HG03432 (cell line): ENCODE measurements at regions not wholly inside any gene's neighbourhood (a gene's known extent, or its start where the extent isn't known, plus 50 kb on each side); places are given as distances from the start of the nearest gene placed in this dataset.

ENCODE experiments used
- ATAC-seq: cut with Tn5 transposase; IDR thresholded peaks from one replicate; pipeline ENCODE4 v1.9.1; 2021; ENCODE audit warnings: mild to moderate bottlenecking, moderate library complexity; ENCODE audit not compliant: unreplicated experiment

- ATAC-seq: no peak
These were observed 127.5 kb downstream of the RFC3 start for GRCh38 chr13:33945477-33945876.

DNA sequence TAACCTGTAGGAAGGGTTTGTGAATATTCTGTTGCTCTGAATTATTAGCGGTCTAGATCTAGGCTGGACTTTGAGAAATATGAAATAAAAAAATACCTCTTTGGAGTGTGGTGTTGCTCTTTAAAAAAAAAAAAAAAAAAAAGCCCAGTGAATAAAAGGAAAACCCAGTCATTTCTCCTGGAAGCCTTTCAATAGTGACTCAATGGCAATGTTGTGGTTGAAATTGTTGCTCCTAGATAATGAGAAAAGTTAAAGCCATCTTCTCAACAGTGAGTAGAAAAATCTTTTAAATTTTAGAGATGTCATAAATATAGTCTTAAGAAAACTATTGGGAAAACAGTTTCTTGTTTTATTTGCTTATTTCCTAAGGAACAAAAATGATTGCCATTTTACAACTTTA is 135.3 kb downstream of the RFC3 start:
- no peak for ATAC-seq

DNA sequence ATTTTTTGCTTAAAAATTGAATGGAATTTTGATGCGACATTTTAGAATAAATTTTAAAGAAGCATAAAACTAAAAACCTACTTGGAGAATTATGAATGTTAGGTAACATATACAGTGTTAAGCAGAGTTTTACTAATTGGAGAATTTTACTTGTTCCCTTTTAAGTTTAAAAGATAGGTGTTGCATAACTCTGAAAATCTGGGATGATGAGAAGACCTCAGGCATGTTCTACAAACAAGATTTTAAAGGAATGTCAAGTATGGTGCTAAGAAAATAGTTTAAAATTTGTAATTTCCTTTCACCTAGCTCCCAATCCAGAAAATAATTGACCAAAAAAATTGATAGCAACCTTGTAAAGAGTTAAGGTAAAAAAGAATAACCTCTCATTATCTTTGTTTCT is 135.8 kb downstream of the RFC3 start:
- ATAC-seq: no peak

- no peak for ATAC-seq
These were observed 138.4 kb downstream of the RFC3 start for GRCh38 chr13:33956346-33956745.

DNA sequence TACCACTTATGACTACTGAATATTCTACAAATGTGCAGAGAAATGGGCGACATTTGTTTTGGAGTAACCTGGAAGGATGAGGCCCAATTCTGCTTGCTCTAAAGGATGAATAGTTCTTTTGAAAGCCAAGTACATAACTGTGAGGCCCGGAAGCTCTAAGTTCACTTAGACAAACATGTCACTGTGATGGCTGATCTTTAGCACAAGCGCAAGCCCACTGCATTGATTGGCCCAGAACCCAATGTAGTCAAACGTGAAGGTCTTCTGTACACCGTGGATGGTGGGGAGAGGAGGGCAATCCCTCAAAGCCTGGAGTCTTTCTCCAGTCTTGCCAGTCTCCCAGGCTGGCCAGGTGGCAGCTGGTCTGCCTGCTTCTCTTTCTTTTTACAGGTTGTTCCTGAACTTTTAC is 139.6 kb downstream of the RFC3 start:
- ATAC-seq: no peak

GRCh38 chr13:33958964-33959363 is 141.0 kb downstream of the RFC3 start:
- peak; percentile 61 for ATAC-seq

DNA sequence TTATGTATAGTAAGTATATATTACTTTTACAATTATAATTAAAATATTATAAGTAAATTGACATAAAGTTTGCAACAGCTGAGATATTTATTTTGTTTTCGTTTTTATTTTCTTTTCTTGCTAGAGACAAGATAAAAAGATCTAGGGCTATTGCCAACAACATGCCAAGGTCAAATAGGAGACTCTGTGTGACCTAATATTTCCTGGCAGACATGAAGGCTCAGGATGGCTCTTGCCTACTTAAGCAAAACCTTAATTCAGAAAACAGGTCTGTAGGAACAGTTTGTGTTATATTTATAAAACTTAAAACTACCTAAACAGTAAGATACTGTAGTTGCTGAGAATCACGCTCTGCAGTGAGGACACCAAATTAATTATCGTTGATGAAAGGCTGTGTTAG is 145.2 kb downstream of the RFC3 start:
- ATAC-seq: no peak

- ATAC-seq: no peak
These were observed 145.9 kb downstream of the RFC3 start for GRCh38 chr13:33963895-33964294.

- ATAC-seq: no peak
These were observed 150.9 kb downstream of the RFC3 start for GRCh38 chr13:33968520-33969507.

- ATAC-seq: no peak
These were observed 153.0 kb downstream of the RFC3 start for GRCh38 chr13:33970746-33971561.

DNA sequence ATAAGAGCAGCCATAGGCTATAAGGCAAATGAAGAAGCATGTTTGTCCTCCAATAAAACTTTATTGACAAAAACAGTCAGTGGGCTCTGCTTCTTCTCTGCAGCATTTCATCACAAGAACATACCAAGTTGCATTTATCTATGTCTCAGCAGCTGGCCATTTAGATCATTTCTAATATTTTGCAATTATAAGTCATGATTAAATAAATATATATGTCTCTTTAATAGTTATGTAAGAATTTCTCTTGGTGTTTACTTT is 153.5 kb downstream of the RFC3 start:
- no peak for ATAC-seq

DNA sequence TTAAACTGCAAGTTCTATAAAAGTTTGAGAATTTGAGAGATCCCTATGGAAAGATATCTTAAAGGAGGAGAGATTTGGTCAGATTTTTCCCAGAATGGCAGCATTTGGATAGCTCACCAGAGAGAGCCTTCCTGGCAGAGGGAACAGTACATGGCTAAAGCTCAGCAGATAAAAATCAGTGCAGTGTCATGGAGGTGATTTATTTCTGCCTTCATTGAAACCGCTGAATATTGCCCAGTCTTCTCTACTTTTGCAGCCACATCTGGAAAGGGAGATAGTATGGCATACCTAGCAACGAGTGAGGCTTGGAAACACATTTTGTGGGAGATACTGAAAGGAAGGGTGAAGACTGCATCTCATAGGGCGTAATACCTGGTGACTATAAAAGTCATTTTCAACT is 155.2 kb downstream of the RFC3 start:
- no peak for ATAC-seq

GRCh38 chr13:33976965-33977364 is 159.0 kb downstream of the RFC3 start:
- ATAC-seq: no peak

- ATAC-seq: no peak
These were observed 160.7 kb downstream of the RFC3 start for GRCh38 chr13:33978653-33979052.

DNA sequence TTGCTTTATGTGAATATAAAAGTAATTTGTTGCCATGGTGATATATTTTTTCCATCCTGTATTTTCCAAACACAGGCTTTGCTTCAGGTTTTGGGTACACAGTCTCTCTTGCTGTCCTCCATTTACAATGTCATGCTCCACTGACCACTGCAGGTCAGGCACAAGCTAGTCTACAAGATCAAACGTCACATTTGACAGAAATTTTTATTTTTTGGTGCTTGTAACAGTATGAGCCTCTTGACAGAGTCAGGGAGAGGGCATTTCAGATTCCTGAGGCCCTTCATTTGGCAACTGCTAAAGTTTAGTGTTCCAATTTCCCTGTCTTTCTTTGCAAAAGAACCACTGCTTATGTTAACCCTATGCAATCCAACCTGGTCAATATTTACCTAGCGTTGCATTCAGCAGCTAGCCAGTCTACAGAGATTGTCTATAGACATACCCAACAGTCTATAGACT is 175.0 kb downstream of the RFC3 start:
- ATAC-seq: no peak

DNA sequence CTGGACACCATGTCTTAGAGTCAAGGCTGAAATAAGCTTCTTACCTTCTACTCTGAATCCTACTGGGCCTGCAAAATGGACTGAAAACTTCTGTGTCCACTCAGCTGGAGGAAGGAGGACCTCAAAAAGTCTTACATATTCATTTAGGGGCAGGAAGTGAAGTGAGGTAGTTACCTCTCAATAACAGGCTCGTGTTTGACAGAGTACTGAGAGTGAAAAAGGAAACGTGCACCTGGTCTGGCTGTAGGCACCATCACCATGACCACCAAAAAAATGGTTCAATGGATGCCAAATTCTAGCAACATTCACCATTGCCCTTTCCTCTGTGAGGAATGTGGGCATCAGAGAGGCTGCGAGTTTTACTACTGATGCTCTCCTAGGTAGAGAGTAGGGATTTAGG is 176.2 kb downstream of the RFC3 start:
- ATAC-seq: no peak

DNA sequence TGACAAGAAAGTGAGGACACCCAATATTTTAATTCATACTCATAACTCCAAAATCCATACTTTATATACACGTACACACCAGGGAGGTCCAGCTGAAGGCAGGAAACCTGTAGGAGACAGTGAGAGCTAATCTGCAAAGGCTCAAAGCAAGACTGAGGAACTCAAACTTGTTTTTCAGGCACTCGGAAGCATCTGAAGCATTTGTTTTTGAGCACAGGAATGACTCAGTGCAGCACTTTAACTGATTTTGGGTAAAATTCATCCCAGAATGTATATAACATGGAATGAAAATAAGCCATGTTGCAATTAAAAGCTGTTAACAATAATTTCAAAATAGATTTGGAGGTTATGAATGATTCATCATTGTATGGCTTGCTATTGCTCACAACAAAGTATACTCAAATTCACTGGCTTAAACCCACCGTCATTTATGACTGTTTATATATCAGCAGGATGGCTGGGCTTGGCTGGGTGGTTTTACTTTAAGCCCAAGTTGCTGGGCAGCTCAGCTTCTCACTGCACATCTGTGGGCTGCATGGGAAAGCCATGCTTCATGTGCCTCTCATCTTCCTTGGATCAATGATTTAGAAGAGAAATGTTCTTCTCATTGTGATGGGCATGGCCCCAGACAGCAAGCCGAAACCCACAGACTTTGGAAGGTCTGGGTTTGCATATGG is 177.0 kb downstream of the RFC3 start:
- no peak for ATAC-seq

DNA sequence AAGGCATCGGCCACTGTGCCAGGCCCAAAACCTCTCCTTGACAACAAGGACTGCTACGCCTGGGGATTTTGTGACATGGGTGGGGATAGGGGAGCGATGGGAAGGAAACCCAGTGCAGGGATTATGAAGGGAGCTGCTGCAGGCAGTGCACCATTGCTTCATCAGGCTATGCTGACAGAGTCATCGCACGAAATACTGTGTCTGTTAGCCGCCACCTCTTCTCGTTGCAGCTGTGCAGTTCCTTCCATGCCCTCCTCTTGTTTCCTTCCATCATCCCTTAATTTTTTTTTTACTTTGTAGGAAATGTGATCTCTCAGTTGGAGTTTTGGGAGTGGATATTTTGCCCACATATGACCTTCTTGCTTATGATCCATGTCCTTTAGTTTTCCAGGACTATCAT is 178.7 kb downstream of the RFC3 start:
- no peak for ATAC-seq

DNA sequence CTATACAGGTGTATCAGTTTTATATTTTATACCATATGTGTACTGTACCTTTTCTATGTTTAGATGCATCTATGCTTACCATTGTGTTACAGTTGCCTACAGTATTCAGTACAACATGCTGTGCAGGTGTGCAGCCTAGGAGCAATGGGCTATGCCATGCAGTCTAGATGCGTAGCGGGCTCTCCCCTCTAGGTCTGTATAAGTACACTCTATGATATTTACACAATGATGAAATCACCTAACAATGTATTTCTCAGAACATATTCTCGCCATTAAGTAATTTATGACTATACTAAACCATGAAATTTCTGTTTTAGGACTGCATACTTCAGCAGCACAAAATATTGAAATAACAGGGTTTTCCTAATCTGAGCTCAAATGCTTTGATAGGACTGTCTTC is 179.6 kb downstream of the RFC3 start:
- ATAC-seq: no peak

GRCh38 chr13:33999811-34000605 is 182.1 kb downstream of the RFC3 start:
- ATAC-seq: no peak

DNA sequence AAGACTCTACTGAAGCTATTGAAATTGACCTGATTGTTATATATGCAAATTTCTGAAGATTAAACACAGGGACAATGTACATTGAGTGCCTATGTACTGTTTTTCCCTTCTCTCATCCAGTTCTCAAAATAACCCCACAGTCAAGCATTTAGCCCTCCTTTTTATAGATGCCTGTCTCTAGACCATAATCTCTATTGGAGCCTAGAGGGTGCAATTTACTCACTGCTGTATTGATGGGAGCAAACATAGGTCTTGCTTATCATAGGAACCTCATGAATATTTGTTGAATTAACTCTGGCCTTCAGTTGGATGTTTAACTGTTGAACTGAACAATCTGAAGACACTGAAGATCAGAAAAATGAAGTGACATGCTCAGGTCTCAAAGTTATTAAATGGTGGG is 183.0 kb downstream of the RFC3 start:
- no peak for ATAC-seq
